IMR-90 (cell line): ENCODE measurements at regions not wholly inside any gene's neighbourhood (a gene's known extent, or its start where the extent isn't known, plus 50 kb on each side); places are given as distances from the start of the nearest gene placed in this dataset.

ENCODE experiments used
- ATAC-seq: fragments of 200-7000 bp; cut with Tn5 transposase; 2 replicates; pipeline ENCODE4 v1.9.1; 2020; ENCODE audit warnings: low read depth, mild to moderate bottlenecking, moderate library complexity
- BruUV-seq: library from RNA; stranded (reverse); fragments of 400-500 nt; replicated peaks from 2 replicates; lab custom pipeline; 2021; lab: Mats Ljungman, UMichigan
- CTCF ChIA-PET: fragments of 300-600 bp; formaldehyde crosslinking; extraction: SDS; loops from one replicate; lab custom pipeline; 2021; ENCODE audit warnings: antibody characterized with exemption; lab: Yijun Ruan, JAX
- POLR2A ChIA-PET: fragments of 300-600 bp; sonication (Branson Sonifier 250); formaldehyde crosslinking; loops from one replicate; lab custom pipeline; 2022; ENCODE audit warnings: antibody characterized with exemption; ENCODE audit not compliant: unreplicated experiment; lab: Charles Lee
- DNase-seq: peaks from one replicate; pipeline ENCODE4 v3.0.0; 2013
- H2AFZ ChIP-seq: replicated peaks from 2 replicates; pipeline ENCODE3; 2013; ENCODE audit warnings: low read length, mild to moderate bottlenecking; ENCODE audit not compliant: poor library complexity
- H2AK5ac ChIP-seq: 2 replicates; pipeline ENCODE4 v1.6.1; 2013; ENCODE audit warnings: low read depth, low read length, inconsistent platforms
- H2AK9ac ChIP-seq: replicated peaks from 2 replicates; pipeline ENCODE3; 2013; ENCODE audit warnings: mild to moderate bottlenecking, low read depth, low read length, moderate library complexity; ENCODE audit not compliant: poor library complexity
- H2BK120ac ChIP-seq: 2 replicates; pipeline ENCODE4 v1.6.1; 2013; ENCODE audit warnings: low read depth, low read length, inconsistent platforms
- H2BK15ac ChIP-seq: 3 replicates; pipeline ENCODE4 v1.6.1; 2013; ENCODE audit warnings: low read depth, low read length, inconsistent platforms
- H2BK20ac ChIP-seq: 2 replicates; pipeline ENCODE4 v1.6.1; 2013; ENCODE audit warnings: low read depth, mild to moderate bottlenecking, inconsistent platforms, low read length, moderate library complexity
- H2BK5ac ChIP-seq: 2 replicates; pipeline ENCODE4 v1.6.1; 2013; ENCODE audit warnings: mild to moderate bottlenecking, low read depth, low read length, inconsistent platforms; ENCODE audit not compliant: poor library complexity, severe bottlenecking
- H3K14ac ChIP-seq: replicated peaks from 2 replicates; pipeline ENCODE4 v1.6.1; 2013; ENCODE audit warnings: low read depth, low read length, inconsistent platforms
- H3K18ac ChIP-seq: 2 replicates; pipeline ENCODE4 v1.6.1; 2013; ENCODE audit warnings: low read depth, low read length, control low read depth
- H3K23ac ChIP-seq: 2 replicates; pipeline ENCODE4 v1.6.1; 2013; ENCODE audit warnings: low read depth, low read length, inconsistent platforms
- H3K27ac ChIP-seq: 2 replicates; pipeline ENCODE4 v1.5.1; 2013; ENCODE audit warnings: mild to moderate bottlenecking, control low read depth, low read length; ENCODE audit not compliant: insufficient read depth
- H3K27me3 ChIP-seq: 2 replicates; pipeline ENCODE4 v1.6.1; 2013; ENCODE audit warnings: low read length; ENCODE audit not compliant: control insufficient read depth, insufficient read depth
- H3K36me3 ChIP-seq: 2 replicates; pipeline ENCODE4 v1.6.1; 2013; ENCODE audit warnings: low read length, mixed read lengths; ENCODE audit not compliant: control insufficient read depth, insufficient read depth
- H3K4ac ChIP-seq: 2 replicates; pipeline ENCODE4 v1.6.1; 2013; ENCODE audit warnings: low read depth, low read length, inconsistent platforms
- H3K4me1 ChIP-seq: 2 replicates; pipeline ENCODE4 v1.6.1; 2013; ENCODE audit warnings: low read length, mixed read lengths; ENCODE audit not compliant: control insufficient read depth, insufficient read depth
- H3K4me2 ChIP-seq: 2 replicates; pipeline ENCODE4 v1.6.1; 2013; ENCODE audit warnings: low read depth, mild to moderate bottlenecking, control low read depth, low read length, moderate library complexity
- H3K4me3 ChIP-seq: 2 replicates; pipeline ENCODE4 v1.5.1; 2013; ENCODE audit warnings: low read depth, mild to moderate bottlenecking, control low read depth, low read length, moderate library complexity; ENCODE audit not compliant: insufficient read depth
- H3K56ac ChIP-seq: 2 replicates; pipeline ENCODE4 v1.6.1; 2013; ENCODE audit warnings: low read length, inconsistent platforms; ENCODE audit not compliant: insufficient read depth; ENCODE audit errors: extremely low read depth
- H3K79me1 ChIP-seq, 2 experiments: 2 replicates each; pipeline ENCODE4 v1.6.1; 2013; ENCODE audit warnings: low read length in 2 of 2, inconsistent platforms in 1 of 2, low read depth in 1 of 2
- H3K9ac ChIP-seq: 2 replicates; pipeline ENCODE4 v1.6.1; 2013; ENCODE audit warnings: low read depth, low read length, control low read depth
- H3K9me1 ChIP-seq: 2 replicates; pipeline ENCODE4 v1.6.1; 2013; ENCODE audit warnings: low read length, inconsistent platforms; ENCODE audit not compliant: insufficient read depth
- H3K9me3 ChIP-seq: 2 replicates; pipeline ENCODE4 v1.6.1; 2013; ENCODE audit warnings: low read length; ENCODE audit not compliant: control insufficient read depth, insufficient read depth
- H4K20me1 ChIP-seq: 2 replicates; pipeline ENCODE4 v1.6.1; 2013; ENCODE audit warnings: low read length, inconsistent platforms; ENCODE audit not compliant: insufficient read depth
- H4K5ac ChIP-seq: 2 replicates; pipeline ENCODE4 v1.6.1; 2013; ENCODE audit warnings: mild to moderate bottlenecking, low read depth, low read length, control low read depth
- H4K8ac ChIP-seq, 2 experiments: 2 replicates each; pipeline ENCODE4 v1.6.1; 2013; ENCODE audit warnings: low read depth in 2 of 2, low read length in 2 of 2, control low read depth in 1 of 2, inconsistent platforms in 1 of 2
- H4K91ac ChIP-seq: 2 replicates; pipeline ENCODE4 v1.6.1; 2013; ENCODE audit warnings: low read depth, low read length, inconsistent platforms; ENCODE audit not compliant: insufficient read depth
- BHLHE40 ChIP-seq: fragments of 150-350 bp; IDR thresholded peaks from 2 replicates; pipeline ENCODE4 v1.6.1; 2016; ENCODE audit warnings: mild to moderate bottlenecking, low read depth, low read length
- CEBPB ChIP-seq: IDR thresholded peaks from 2 replicates; pipeline ENCODE4 v1.6.1; 2012; ENCODE audit warnings: low read depth, low read length, improper control_type of control experiment
- CHD1 ChIP-seq: IDR thresholded peaks from 2 replicates; pipeline ENCODE4 v1.6.1; 2012; ENCODE audit warnings: low read depth, low read length, improper control_type of control experiment
- CTCF ChIP-seq: conservative IDR thresholded peaks from 2 replicates; pipeline ENCODE4 v1.5.1; 2012; ENCODE audit warnings: mild to moderate bottlenecking, low read depth, low read length, improper control_type of control experiment
- ELK1 ChIP-seq: fragments of 150-350 bp; IDR thresholded peaks from 2 replicates; pipeline ENCODE4 v1.6.1; 2016; ENCODE audit warnings: low read depth, mild to moderate bottlenecking, low read length, moderate library complexity, borderline replicate concordance
- FOS ChIP-seq: fragments of 150-350 bp; IDR thresholded peaks from 2 replicates; pipeline ENCODE4 v1.6.1; 2016; ENCODE audit warnings: low read depth, low read length
- MAFK ChIP-seq: IDR thresholded peaks from 2 replicates; pipeline ENCODE4 v1.6.1; 2012; ENCODE audit warnings: low read depth, low read length, improper control_type of control experiment
- MAZ ChIP-seq: IDR thresholded peaks from 2 replicates; pipeline ENCODE4 v1.6.1; 2012; ENCODE audit warnings: low read depth, mild to moderate bottlenecking, low read length, improper control_type of control experiment, moderate library complexity, borderline replicate concordance
- MXI1 ChIP-seq: IDR thresholded peaks from 2 replicates; pipeline ENCODE4 v1.6.1; 2012; ENCODE audit warnings: low read depth, mild to moderate bottlenecking, low read length, moderate library complexity, borderline replicate concordance
- NFE2L2 ChIP-seq: fragments of 150-350 bp; IDR thresholded peaks from 2 replicates; pipeline ENCODE4 v1.6.1; 2016; ENCODE audit warnings: low read depth, mild to moderate bottlenecking, low read length
- POLR2A ChIP-seq: IDR thresholded peaks from 2 replicates; pipeline ENCODE4 v1.6.1; 2012; ENCODE audit warnings: mild to moderate bottlenecking, low read depth, low read length
- RAD21 ChIP-seq: IDR thresholded peaks from 2 replicates; pipeline ENCODE4 v1.6.1; 2012; ENCODE audit warnings: low read length, improper control_type of control experiment
- RCOR1 ChIP-seq: IDR thresholded peaks from 2 replicates; pipeline ENCODE4 v1.6.1; 2012; ENCODE audit warnings: mild to moderate bottlenecking, low read length, improper control_type of control experiment; ENCODE audit not compliant: insufficient replicate concordance
- RFX5 ChIP-seq: IDR thresholded peaks from 2 replicates; pipeline ENCODE4 v1.8.0; 2012; ENCODE audit warnings: low read depth, mild to moderate bottlenecking, low read length, moderate library complexity
- WGBS, 2 experiments: methylation state at CpG; one replicate each; pipeline versions ENCODE4 v1.1.5 to v1.1.7; 2013; ENCODE audit warnings: missing lambda C conversion rate in 2 of 2; ENCODE audit not compliant: insufficient read length in 1 of 2; ENCODE audit errors: extremely low coverage in 2 of 2; 5-methylcytosine and 5-hydroxymethylcytosine counted together
- dilution Hi-C: fragments of 300-500 bp; cut with HindIII; formaldehyde crosslinking; loops from one replicate; pipeline ENCODE4 v1.14.3; 2018; ENCODE audit warnings: low sequenced_read_pairs; ENCODE audit not compliant: unreplicated experiment
- in situ Hi-C: fragments of 300-500 bp; cut with MboI; formaldehyde crosslinking; loops from 3 replicates; pipeline ENCODE4 v1.14.3; 2019; ENCODE audit warnings: low sequenced_read_pairs, inconsistent platforms, mixed read lengths
- intact Hi-C: fragments of 100-400 bp; cut with micrococcal nuclease; formaldehyde crosslinking; loops from 2 replicates; pipeline ENCODE4 v1.10.0; 2022
- TF ChIP-seq, protein P1 (sequence below): fragments of 150-350 bp; IDR thresholded peaks from 2 replicates; pipeline ENCODE4 v1.6.1; 2017; ENCODE audit warnings: mild to moderate bottlenecking, antibody characterized with exemption, low read length, low read depth

DNA sequence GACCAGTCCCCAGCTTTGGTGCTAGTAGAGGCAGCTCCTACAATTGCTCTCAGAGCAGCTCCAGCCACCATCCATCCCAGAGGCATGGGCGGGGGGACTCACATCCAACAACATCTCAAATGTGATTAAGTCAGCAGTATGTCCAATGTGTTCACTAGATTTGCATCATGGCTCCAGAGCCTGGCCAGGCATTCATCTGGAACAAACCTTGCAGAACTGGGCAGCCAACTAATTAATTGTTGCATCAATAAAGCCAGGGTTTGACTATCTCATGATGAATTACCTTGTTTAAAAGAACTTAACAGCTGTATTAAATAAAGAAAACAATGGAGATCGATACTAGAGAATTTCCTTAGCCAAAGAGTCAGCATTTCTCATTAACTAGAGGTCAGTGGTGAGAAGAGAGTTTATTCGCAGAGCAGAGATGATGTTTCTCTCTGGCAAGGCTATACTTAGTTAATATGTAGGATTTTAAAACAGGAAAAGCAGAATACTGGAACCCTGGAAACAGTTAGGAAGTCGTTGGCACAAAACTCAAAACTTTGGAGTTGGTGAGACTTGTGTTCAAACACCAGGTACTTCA lies 494.4 kb downstream of the GRIN2A start:
- Histone ChIP-seq H3K14ac (no peak overlapping the region), H3K4me3 (no peak overlapping the region), H3K23ac (no peak overlapping the region), H2AFZ (no peak overlapping the region), H4K91ac (no peak overlapping the region), H3K9me1 (no peaks in the 10 kb centered on the region), H3K27ac (no peak overlapping the region), H3K4me1 (no peaks in the 10 kb centered on the region), H3K18ac (no peak overlapping the region), H3K4ac (no peak overlapping the region), H2BK20ac (no peak overlapping the region), H3K9ac (no peak overlapping the region), H3K27me3 (no peaks in the 10 kb centered on the region), H4K20me1 (no peaks in the 10 kb centered on the region), H2AK9ac (no peak overlapping the region), H3K36me3 (no peaks in the 10 kb centered on the region), H3K56ac (no peak overlapping the region), H3K4me2 (no peak overlapping the region), H4K8ac (no peak overlapping the region), H4K5ac (no peak overlapping the region), H2AK5ac (no peak overlapping the region), H2BK5ac (no peak overlapping the region), H3K79me1 (no peaks in the 10 kb centered on the region), H2BK15ac (no peak overlapping the region), H2BK120ac (no peak overlapping the region), H3K9me3 (0 out of 2 replicates have a peak, but pooled peaks cover 2% of the 10 kb centered on the region)
- no TSS peak for BruUV-seq
- ChIA-PET CTCF (no interaction called here), POLR2A (no interaction called here)
- in situ Hi-C loops, result no loop called here
- TF ChIP-seq, protein P1, sequence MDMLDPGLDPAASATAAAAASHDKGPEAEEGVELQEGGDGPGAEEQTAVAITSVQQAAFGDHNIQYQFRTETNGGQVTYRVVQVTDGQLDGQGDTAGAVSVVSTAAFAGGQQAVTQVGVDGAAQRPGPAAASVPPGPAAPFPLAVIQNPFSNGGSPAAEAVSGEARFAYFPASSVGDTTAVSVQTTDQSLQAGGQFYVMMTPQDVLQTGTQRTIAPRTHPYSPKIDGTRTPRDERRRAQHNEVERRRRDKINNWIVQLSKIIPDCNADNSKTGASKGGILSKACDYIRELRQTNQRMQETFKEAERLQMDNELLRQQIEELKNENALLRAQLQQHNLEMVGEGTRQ, result no peak
- TF ChIP-seq RCOR1 (no peak), POLR2A (no peak), BHLHE40 (no peak), NFE2L2 (no peak), ELK1 (no peak), RFX5 (no peak), CEBPB (no peak), MAFK (no peak), RAD21 (no peak), MAZ (no peak), CTCF (no peak), FOS (no peak), CHD1 (no peak), MXI1 (no peak)
- no peak for DNase-seq
- intact Hi-C loops, result no loop called here
- 60% methylated on average over 1 of the region's 4 CpGs; no CpG with 5 or more reads in 1 of the 2 experiments for WGBS, 2 experiments
- dilution Hi-C loops, result no loop called here
- no peak for ATAC-seq
